NOMO-1 treated with dmso at 0.1 percent for 144 hours (cell line): ENCODE measurements at regions not wholly inside any gene's neighbourhood (a gene's known extent, or its start where the extent isn't known, plus 50 kb on each side); places are given as distances from the start of the nearest gene placed in this dataset.
"Not testable (repeated sequence)": the region's sequence is repeated elsewhere in the genome, so short reads cannot be mapped to it uniquely, and the experiment has no call there.

Experiments
- DNase-seq: peaks from one replicate; lab custom pipeline; 2025; ENCODE audit not compliant: unreplicated experiment; lab: John Stamatoyannopoulos, UW

- DNase-seq = no peak
Observed at GRCh38 chr9:72471096-72471495, 50.3 kb upstream of the TMC1 start.

GRCh38 chr9:72467766-72468738 lies 53.4 kb upstream of the TMC1 start:
- no peak for DNase-seq

- DNase-seq = no peak
Observed at GRCh38 chr9:72465593-72465984, 55.8 kb upstream of the TMC1 start.

DNA sequence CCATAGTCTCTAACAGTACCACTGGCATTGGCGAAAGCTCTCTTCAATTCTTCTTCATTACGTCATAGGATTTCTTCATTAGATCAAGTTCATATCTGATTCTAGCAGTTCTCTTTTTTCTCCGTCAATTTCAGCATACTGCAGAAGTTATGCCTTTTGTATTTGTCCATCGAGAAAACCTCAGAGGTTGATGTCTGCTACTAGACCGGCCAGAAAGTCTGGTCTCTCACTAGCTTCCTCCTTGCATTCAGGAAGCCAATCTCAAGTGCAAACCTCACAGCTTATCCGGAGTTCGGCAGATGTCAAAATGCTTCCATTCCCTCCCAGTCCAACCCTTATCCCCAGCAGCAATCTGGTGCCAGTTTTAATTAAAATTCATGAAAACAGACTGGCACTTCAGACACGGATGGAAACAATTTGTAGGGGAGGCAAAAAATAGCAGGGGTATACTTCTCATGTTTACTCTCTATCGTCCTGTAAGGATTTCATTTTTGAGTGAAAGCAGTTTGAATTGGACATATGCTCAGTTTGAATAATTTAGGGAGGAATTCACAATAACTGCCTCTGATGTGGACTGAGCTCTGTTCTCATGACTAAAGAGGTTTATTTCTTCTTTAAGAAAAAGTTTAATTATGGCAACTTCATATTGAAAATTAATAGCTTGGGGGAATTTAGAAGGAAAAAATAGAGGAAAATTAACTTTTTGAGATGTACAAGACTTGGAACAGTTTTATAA lies 56.4 kb upstream of the TMC1 start:
- no peak for DNase-seq

DNA sequence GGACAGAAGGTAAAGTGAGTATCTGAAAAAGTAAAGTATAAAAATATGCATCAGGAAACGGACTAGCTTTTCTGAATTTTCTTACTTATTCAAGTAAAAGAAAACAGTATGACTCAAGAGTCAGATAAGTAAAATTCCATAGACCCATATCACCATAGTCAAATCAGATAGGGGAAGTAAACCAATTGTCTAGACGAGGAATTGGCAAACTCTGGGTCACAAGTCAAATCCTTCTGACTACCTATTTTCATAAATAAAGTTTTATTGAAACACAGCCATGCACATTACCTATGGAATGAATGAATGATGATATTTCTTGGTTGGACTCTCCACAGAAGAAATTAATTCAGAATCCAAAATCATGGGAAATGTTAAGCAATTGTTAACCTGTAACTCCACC lies 59.1 kb upstream of the TMC1 start:
- no peak for DNase-seq

DNA sequence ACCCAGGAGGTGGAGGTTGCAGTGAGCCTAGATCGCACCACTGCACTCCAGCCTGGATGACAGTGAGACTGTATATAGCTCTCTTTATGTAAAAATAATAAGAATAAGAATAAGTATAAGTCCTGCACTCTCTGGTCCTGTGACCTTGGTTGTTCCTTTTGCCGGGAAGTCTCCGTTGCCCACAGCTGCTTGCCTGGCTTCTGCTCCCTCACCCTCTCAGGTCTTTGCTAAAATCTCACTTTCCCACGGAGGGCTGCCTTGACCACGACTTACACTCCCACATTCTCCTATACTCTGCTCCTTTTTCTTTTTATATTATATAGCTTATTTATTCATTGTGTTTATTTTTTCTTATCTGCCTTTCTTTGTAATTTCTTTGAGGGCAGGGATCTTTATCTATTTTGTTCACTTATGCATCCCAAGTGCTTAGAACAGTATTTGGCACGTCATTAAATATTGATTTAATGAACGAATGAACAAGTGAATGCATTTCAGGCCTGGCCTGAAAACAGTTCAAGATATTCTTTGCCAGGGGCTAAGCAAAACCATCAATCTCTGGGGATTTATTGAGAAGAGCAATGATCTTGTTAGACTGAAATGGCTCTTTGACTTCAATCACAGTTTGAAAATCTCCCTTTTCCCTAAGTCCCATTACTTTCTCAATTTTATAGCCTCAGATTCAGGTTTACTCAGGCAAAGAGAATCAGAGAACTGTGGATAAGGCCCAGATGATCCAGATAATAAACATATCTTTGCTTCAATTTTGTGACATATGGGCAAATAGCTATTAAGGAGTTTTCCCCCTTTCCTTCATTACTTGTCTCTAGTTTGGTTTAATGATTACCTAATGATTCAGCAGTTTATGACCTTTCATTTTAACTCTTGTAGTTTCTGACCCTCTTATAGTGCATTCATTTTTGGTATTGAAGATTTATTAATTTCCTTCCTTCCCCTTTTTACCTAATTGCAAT lies 60.8 kb upstream of the TMC1 start:
- DNase-seq = no peak

DNA sequence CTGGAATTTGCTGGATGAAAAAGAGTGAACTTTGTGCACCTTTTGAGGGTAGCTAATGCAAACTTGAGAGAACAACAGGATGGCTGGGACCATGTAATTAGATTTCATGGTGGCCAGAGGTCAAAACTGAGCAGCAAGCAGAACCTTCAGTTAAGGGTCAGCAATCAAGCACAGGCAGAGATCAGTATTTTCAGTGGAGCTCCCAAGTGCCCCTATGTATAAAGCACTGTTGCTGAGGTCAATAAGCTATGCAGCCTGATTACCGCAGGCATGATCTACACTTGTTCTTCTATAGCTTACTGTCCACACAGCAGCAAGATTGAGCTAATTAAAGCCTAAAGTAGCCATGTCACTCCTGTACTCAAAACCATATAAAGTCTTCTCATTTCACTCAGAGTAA lies 62.1 kb upstream of the TMC1 start:
- no peak for DNase-seq

GRCh38 chr9:72458153-72458552 lies 63.3 kb upstream of the TMC1 start:
- DNase-seq = no peak

- no peak for DNase-seq
Observed at GRCh38 chr9:72457366-72457765, 64.0 kb upstream of the TMC1 start.

DNA sequence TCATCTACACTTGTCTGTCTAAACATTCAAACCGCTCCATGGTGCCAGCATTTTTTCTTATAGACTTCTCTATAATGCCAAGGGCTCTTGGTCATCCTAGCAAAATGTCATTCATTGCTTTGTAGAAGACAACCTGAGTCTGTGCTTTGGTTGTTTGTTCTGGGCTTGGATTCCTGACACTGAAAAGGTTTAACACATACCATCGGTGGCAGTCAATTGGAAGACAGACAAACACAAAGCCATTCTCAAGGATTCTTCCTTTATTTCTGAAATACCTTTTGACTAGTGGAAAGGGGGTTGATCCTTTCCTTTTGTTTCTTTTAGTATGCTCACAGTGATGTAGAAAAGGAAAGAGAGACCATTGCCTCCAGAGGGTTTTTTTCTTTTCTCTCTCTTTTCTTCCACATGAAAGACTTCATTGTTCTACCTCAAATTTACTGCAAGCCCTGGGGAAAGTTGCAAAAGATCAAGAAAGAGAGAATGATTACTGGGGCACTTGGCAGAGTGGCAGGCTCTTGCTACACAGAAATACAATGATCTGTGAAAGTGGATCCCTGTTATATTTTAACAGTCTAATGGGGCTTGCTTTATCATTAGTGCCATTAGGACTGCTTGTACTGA lies 66.4 kb upstream of the TMC1 start:
- DNase-seq = no peak

GRCh38 chr9:72453797-72454196 lies 67.6 kb upstream of the TMC1 start:
- DNase-seq = no peak

- not testable (repeated sequence) for DNase-seq
Observed at GRCh38 chr9:72446241-72446640, 75.2 kb upstream of the TMC1 start.

DNA sequence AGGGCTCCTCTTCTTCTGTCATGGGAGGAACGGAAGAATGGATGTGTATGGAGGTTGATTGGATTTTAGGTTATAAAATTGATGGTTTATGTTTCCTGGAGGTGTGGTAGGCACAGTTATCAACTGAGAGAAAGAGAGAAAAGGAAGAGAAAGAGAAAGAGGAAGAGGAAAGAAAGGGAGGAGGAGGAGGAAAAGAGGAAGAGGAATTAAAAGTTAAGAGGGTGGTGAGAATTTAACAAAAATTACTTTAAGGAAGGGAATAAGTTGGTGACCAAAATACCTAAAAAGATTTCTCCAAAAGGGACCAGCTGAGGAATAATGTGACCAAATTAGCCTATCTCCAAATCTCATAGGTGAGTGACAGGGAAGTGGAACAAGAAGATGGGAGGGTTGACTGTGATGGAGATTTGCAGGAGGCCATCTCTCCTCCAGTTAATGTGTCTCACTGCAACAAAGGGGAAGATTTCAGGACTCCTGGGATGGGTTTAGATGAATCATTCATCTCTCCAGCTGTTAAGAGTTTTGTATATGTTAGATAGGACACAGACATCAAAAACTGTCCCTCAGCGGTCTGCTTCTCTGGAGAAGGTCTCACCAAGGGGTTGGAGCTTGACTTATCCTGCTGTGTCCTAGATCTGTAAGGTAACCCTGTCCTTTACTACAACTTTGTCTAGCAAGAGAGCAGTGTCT lies 76.0 kb upstream of the TMC1 start:
- DNase-seq = no peak

DNA sequence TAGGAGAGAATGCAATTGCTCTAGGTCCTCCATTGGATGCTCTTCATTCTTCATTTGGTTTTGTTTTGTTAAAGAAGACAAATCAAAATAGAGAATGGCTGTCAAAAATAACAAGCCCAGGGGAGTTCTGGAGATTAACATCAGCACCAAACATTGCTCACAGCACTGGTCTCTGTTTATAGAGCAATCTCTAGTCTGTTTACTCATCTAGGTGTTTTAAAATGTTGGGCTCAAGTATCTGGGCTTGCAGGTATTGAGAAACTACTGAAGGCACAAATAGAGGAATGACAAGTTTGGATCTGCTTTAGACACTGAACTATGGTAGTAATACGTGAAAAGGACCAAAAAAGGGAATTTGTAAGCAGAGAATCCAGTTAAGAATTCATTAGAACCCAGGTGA lies 77.0 kb upstream of the TMC1 start:
- DNase-seq = no peak

GRCh38 chr9:72443855-72444254 lies 77.6 kb upstream of the TMC1 start:
- DNase-seq = peak; percentile 40

DNA sequence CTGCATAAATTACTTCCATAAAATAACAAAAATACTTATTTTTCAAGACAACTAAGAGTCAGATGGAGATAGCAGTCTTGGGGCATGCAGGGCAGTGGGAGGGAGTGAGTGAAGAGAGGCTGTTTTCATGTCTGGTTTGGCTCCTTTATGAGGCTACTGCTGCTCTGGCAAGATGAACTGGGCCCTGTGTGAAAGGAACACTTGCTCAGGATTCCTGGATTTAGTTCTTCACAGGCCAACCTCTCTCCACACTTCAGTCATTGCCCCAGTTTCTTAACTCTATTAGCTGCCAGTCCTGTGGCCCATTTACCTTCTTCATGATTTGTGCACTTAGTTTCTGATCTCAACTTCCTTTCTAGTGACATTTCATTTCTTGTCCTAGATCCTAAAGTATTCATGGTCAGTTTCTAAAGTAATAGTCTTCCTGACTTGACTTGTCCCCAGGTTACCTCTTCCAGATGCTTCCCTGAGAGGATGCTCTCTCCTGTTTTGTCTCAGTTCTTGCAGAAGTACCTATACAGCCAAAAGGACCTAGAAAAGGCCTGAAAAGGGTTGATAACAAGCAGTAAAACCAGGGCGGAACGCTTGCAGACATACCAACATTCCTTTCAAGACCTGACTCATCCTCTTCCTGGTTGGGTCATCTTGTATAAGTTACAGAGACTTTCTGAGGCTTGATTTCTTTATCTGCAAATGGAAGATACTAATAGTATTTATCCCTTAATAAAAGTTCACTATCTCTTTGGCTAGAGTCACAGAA lies 77.0 kb upstream of the ZFAND5 start:
- DNase-seq = no peak

- no peak for DNase-seq
Observed at GRCh38 chr9:72440992-72441847, 76.2 kb upstream of the ZFAND5 start.

DNA sequence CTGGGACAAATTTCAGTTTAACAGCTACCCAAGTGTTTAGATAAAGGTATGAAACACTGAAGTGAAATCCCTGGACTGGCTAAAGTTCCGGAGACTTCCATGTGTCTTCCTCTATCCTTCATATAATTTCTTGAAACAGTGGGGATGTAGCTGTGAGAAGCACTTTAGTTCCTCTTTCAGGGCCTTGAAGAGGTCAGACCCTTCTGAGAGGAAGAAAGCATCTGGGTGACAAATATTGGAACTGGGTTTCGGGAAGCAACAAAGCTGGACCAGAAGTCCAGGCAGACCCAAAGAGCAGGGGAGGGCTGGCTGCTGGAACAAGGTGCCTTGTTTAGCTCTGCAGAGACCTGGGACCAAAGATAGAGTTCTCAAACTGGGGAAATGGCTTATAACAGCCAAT lies 75.4 kb upstream of the ZFAND5 start:
- DNase-seq = no peak
